ENCODE measurements at regions not wholly inside any gene's neighbourhood (a gene's known extent, or its start where the extent isn't known, plus 50 kb on each side); places are given as distances from the start of the nearest gene placed in this dataset.
"Not testable (repeated sequence)": the region's sequence is repeated elsewhere in the genome, so short reads cannot be mapped to it uniquely, and the experiment has no call there.

- no peak for DNase-seq
Observed at GRCh38 chr6:27804851-27805250, 107.3 kb downstream of the OR2B2 start.

GRCh38 chr6:27800731-27801373 is 111.3 kb downstream of the OR2B2 start:
- DNase-seq, result no peak

GRCh38 chr6:27797960-27798359 is 114.2 kb downstream of the OR2B2 start:
- DNase-seq, result no peak

GRCh38 chr6:27796736-27797481 is 115.3 kb downstream of the OR2B2 start:
- not testable (repeated sequence) for DNase-seq

GRCh38 chr6:27795697-27796494 is 116.3 kb downstream of the OR2B2 start:
- peak; percentile 96 for DNase-seq

GRCh38 chr6:27791182-27791943 is 120.8 kb downstream of the OR2B2 start:
- DNase-seq, result peak; percentile 89

GRCh38 chr6:27788376-27788775 is 123.8 kb downstream of the OR2B2 start:
- not testable (repeated sequence) for DNase-seq

- DNase-seq, result no peak
Observed at GRCh38 chr6:27786048-27786447, 126.1 kb downstream of the OR2B2 start.

- DNase-seq, result no peak
Observed at GRCh38 chr6:27785294-27785693, 126.9 kb downstream of the OR2B2 start.

GRCh38 chr6:27782748-27783147 is 129.4 kb downstream of the OR2B2 start:
- DNase-seq, result no peak

GRCh38 chr6:27778625-27779417 is 133.4 kb downstream of the OR2B2 start:
- DNase-seq, result no peak

GRCh38 chr6:27777614-27778355 is 134.4 kb downstream of the OR2B2 start:
- no peak for DNase-seq

- DNase-seq, result no peak
Observed at GRCh38 chr6:27777126-27777525, 135.1 kb downstream of the OR2B2 start.

- DNase-seq, result no peak
Observed at GRCh38 chr6:27776504-27776903, 135.7 kb downstream of the OR2B2 start.

GRCh38 chr6:27775796-27776184 is 136.4 kb downstream of the OR2B2 start:
- DNase-seq, result no peak

- peak; percentile 57 for DNase-seq
Observed at GRCh38 chr6:27775138-27775795, 136.9 kb downstream of the OR2B2 start.

GRCh38 chr6:27774264-27774600 is 138.0 kb downstream of the OR2B2 start:
- DNase-seq, result not testable (repeated sequence)

GRCh38 chr6:27773542-27774263 is 138.5 kb downstream of the OR2B2 start:
- not testable (repeated sequence) for DNase-seq

GRCh38 chr6:27772261-27773001 is 139.8 kb downstream of the OR2B2 start:
- peak; percentile 95 for DNase-seq

Measured in NCI-H82 (cell line).